ENCODE measurements at regions not wholly inside any gene's neighbourhood (a gene's known extent, or its start where the extent isn't known, plus 50 kb on each side); places are given as distances from the start of the nearest gene placed in this dataset.

- TF ChIP-seq ZNF561 (tag by site-specific recombination; IDR thresholded peaks at IDR 0.05; ENCODE audit: borderline replicate concordance) (no peak), ZNF501 (tag by site-specific recombination; IDR thresholded peaks at IDR 0.05) (no peak), ZNF19 (tag by site-specific recombination; IDR thresholded peaks at IDR 0.05; ENCODE audit: low read depth) (no peak), SALL2 (tag by site-specific recombination; IDR thresholded peaks at IDR 0.05; ENCODE audit: borderline replicate concordance) (no peak), REST (tag by site-specific recombination; IDR thresholded peaks at IDR 0.05) (no peak), TRIM28 (IDR thresholded peaks at IDR 0.05; ENCODE audit: borderline replicate concordance, low read length) (no peak), ZNF335 (tag by site-specific recombination; conservative IDR thresholded peaks at IDR 0.05) (no peak), ZNF184 (tag by site-specific recombination; IDR thresholded peaks at IDR 0.05) (no peak), ZNF423 (tag by site-specific recombination; IDR thresholded peaks at IDR 0.05) (no peak), ZNF26 (tag by site-specific recombination; IDR thresholded peaks at IDR 0.05) (no peak), ZNF121 (tag by site-specific recombination; IDR thresholded peaks at IDR 0.05) (no peak)
- TF ChIP-seq, protein P1, sequence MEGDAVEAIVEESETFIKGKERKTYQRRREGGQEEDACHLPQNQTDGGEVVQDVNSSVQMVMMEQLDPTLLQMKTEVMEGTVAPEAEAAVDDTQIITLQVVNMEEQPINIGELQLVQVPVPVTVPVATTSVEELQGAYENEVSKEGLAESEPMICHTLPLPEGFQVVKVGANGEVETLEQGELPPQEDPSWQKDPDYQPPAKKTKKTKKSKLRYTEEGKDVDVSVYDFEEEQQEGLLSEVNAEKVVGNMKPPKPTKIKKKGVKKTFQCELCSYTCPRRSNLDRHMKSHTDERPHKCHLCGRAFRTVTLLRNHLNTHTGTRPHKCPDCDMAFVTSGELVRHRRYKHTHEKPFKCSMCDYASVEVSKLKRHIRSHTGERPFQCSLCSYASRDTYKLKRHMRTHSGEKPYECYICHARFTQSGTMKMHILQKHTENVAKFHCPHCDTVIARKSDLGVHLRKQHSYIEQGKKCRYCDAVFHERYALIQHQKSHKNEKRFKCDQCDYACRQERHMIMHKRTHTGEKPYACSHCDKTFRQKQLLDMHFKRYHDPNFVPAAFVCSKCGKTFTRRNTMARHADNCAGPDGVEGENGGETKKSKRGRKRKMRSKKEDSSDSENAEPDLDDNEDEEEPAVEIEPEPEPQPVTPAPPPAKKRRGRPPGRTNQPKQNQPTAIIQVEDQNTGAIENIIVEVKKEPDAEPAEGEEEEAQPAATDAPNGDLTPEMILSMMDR (tag by site-specific recombination; IDR thresholded peaks at IDR 0.05) = no peak
- TF ChIP-seq, protein P2, sequence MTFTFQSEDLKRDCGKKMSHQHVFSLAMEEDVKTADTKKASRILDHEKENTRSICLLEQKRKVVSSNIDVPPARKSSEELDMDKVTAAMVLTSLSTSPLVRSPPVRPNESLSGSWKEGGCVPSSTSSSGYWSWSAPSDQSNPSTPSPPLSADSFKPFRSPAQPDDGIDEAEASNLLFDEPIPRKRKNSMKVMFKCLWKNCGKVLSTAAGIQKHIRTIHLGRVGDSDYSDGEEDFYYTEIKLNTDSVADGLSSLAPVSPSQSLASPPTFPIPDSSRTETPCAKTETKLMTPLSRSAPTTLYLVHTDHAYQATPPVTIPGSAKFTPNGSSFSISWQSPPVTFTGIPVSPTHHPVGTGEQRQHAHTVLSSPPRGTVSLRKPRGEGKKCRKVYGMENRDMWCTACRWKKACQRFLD (tag by site-specific recombination; IDR thresholded peaks at IDR 0.05) = no peak
These were observed 974.0 kb downstream of the TBC1D22A start for GRCh38 chr22:47736186-47737034.
